T-helper 2 cell treated with Interferon-gamma antibody and Interleukin-4, amounts not matched to agents 5 μg/mL and 100 μg/mL, for 36 hours (primary cell): ENCODE measurements at regions not wholly inside any gene's neighbourhood (a gene's known extent, or its start where the extent isn't known, plus 50 kb on each side); places are given as distances from the start of the nearest gene placed in this dataset.

Experiments
- DNase-seq: peaks from one replicate; pipeline ENCODE4 v3.0.0; 2021; ENCODE audit warnings: low spot score
- H3K27ac Mint-ChIP-seq: one replicate; pipeline ENCODE4 v1.8.0; 2021; ENCODE audit warnings: mild to moderate bottlenecking, mixed read lengths
- H3K27me3 Mint-ChIP-seq: one replicate; pipeline ENCODE4 v1.8.0; 2021; ENCODE audit warnings: low read depth, mixed read lengths
- H3K36me3 Mint-ChIP-seq: one replicate; pipeline ENCODE4 v1.8.0; 2021; ENCODE audit warnings: low read depth, mixed read lengths
- H3K4me1 Mint-ChIP-seq: one replicate; pipeline ENCODE4 v1.8.0; 2021; ENCODE audit warnings: low read depth, mixed read lengths
- H3K4me3 Mint-ChIP-seq: one replicate; pipeline ENCODE4 v1.8.0; 2022; ENCODE audit warnings: mild to moderate bottlenecking, moderate library complexity, mixed read lengths
- H3K9me3 Mint-ChIP-seq: one replicate; pipeline ENCODE4 v1.8.0; 2021; ENCODE audit warnings: mixed read lengths

- Mint-ChIP-seq H3K4me3 (no peak overlapping the region), H3K4me1 (no peaks in the 10 kb centered on the region), H3K27ac (no peak overlapping the region), H3K27me3 (no peaks in the 10 kb centered on the region), H3K9me3 (no peaks in the 10 kb centered on the region), H3K36me3 (no peaks in the 10 kb centered on the region)
- no peak for DNase-seq
Measured at GRCh38 chr2:191526536-191526935, 151.4 kb upstream of the NABP1 start.

- no peak for DNase-seq
- Mint-ChIP-seq H3K4me3 (no peak overlapping the region), H3K27ac (no peak overlapping the region), H3K4me1 (no peaks in the 10 kb centered on the region), H3K9me3 (no peaks in the 10 kb centered on the region), H3K36me3 (no peaks in the 10 kb centered on the region), H3K27me3 (no peaks in the 10 kb centered on the region)
Measured at GRCh38 chr2:191526953-191527556, 150.9 kb upstream of the NABP1 start.

GRCh38 chr2:191530618-191531017 is 147.3 kb upstream of the NABP1 start:
- H3K4me1 Mint-ChIP-seq: no peaks in the 10 kb centered on the region
- H3K27me3 Mint-ChIP-seq: peaks cover 2% of the 10 kb centered on the region
- no peak for DNase-seq
- H3K27ac Mint-ChIP-seq: no peak overlapping the region
- H3K36me3 Mint-ChIP-seq: no peaks in the 10 kb centered on the region
- no peak overlapping the region for H3K4me3 Mint-ChIP-seq
- no peaks in the 10 kb centered on the region for H3K9me3 Mint-ChIP-seq

- DNase-seq: no peak
- no peak overlapping the region for H3K27ac Mint-ChIP-seq
- H3K9me3 Mint-ChIP-seq: no peaks in the 10 kb centered on the region
- H3K27me3 Mint-ChIP-seq: peaks cover 2% of the 10 kb centered on the region
- H3K4me1 Mint-ChIP-seq: peaks cover 2% of the 10 kb centered on the region
- H3K36me3 Mint-ChIP-seq: no peaks in the 10 kb centered on the region
- no peak overlapping the region for H3K4me3 Mint-ChIP-seq
Measured at GRCh38 chr2:191533693-191534180, 144.2 kb upstream of the NABP1 start.

- Mint-ChIP-seq H3K27ac (no peak overlapping the region), H3K4me3 (no peak overlapping the region), H3K4me1 (peaks cover 2% of the 10 kb centered on the region), H3K27me3 (peaks cover 2% of the 10 kb centered on the region), H3K9me3 (no peaks in the 10 kb centered on the region), H3K36me3 (no peaks in the 10 kb centered on the region)
- DNase-seq: no peak
Measured at GRCh38 chr2:191537921-191538320, 140.0 kb upstream of the NABP1 start.

- Mint-ChIP-seq H3K27me3 (peaks cover 2% of the 10 kb centered on the region), H3K4me3 (no peak overlapping the region), H3K36me3 (no peaks in the 10 kb centered on the region), H3K27ac (no peak overlapping the region), H3K9me3 (no peaks in the 10 kb centered on the region), H3K4me1 (peaks cover 2% of the 10 kb centered on the region)
- no peak for DNase-seq
Measured at GRCh38 chr2:191538334-191538903, 139.5 kb upstream of the NABP1 start.

- Mint-ChIP-seq H3K4me1 (peaks cover 2% of the 10 kb centered on the region), H3K27me3 (peaks cover 2% of the 10 kb centered on the region), H3K36me3 (no peaks in the 10 kb centered on the region), H3K9me3 (no peaks in the 10 kb centered on the region), H3K4me3 (no peak overlapping the region), H3K27ac (no peak overlapping the region)
- no peak for DNase-seq
Measured at GRCh38 chr2:191539068-191539467, 138.9 kb upstream of the NABP1 start.

GRCh38 chr2:191540681-191541080 is 137.3 kb upstream of the NABP1 start:
- H3K27me3 Mint-ChIP-seq: no peaks in the 10 kb centered on the region
- H3K4me1 Mint-ChIP-seq: peaks cover 2% of the 10 kb centered on the region
- no peak overlapping the region for H3K4me3 Mint-ChIP-seq
- no peak for DNase-seq
- H3K36me3 Mint-ChIP-seq: no peaks in the 10 kb centered on the region
- H3K9me3 Mint-ChIP-seq: no peaks in the 10 kb centered on the region
- H3K27ac Mint-ChIP-seq: no peak overlapping the region

- no peak overlapping the region for H3K27ac Mint-ChIP-seq
- no peaks in the 10 kb centered on the region for H3K27me3 Mint-ChIP-seq
- H3K4me3 Mint-ChIP-seq: no peak overlapping the region
- no peaks in the 10 kb centered on the region for H3K36me3 Mint-ChIP-seq
- DNase-seq: no peak
- no peaks in the 10 kb centered on the region for H3K4me1 Mint-ChIP-seq
- H3K9me3 Mint-ChIP-seq: no peaks in the 10 kb centered on the region
Measured at GRCh38 chr2:191543708-191544107, 134.2 kb upstream of the NABP1 start.

- no peak overlapping the region for H3K27ac Mint-ChIP-seq
- H3K27me3 Mint-ChIP-seq: no peaks in the 10 kb centered on the region
- H3K36me3 Mint-ChIP-seq: no peaks in the 10 kb centered on the region
- no peaks in the 10 kb centered on the region for H3K9me3 Mint-ChIP-seq
- no peaks in the 10 kb centered on the region for H3K4me1 Mint-ChIP-seq
- H3K4me3 Mint-ChIP-seq: no peak overlapping the region
- DNase-seq: no peak
Measured at GRCh38 chr2:191544461-191545062, 133.4 kb upstream of the NABP1 start.

GRCh38 chr2:191545361-191545760 is 132.6 kb upstream of the NABP1 start:
- Mint-ChIP-seq H3K27me3 (no peaks in the 10 kb centered on the region), H3K4me3 (no peak overlapping the region), H3K4me1 (no peaks in the 10 kb centered on the region), H3K27ac (no peak overlapping the region), H3K36me3 (no peaks in the 10 kb centered on the region), H3K9me3 (no peaks in the 10 kb centered on the region)
- DNase-seq: no peak

- Mint-ChIP-seq H3K9me3 (no peaks in the 10 kb centered on the region), H3K4me1 (peaks cover 11% of the 10 kb centered on the region), H3K27me3 (peaks cover 11% of the 10 kb centered on the region), H3K27ac (no peak overlapping the region), H3K4me3 (no peak overlapping the region), H3K36me3 (no peaks in the 10 kb centered on the region)
- DNase-seq: no peak
Measured at GRCh38 chr2:191552066-191552465, 125.9 kb upstream of the NABP1 start.

GRCh38 chr2:191554240-191554639 is 123.7 kb upstream of the NABP1 start:
- Mint-ChIP-seq H3K9me3 (no peaks in the 10 kb centered on the region), H3K27ac (no peak overlapping the region), H3K27me3 (peaks cover 11% of the 10 kb centered on the region), H3K4me1 (peaks cover 17% of the 10 kb centered on the region), H3K4me3 (no peak overlapping the region), H3K36me3 (no peaks in the 10 kb centered on the region)
- DNase-seq: no peak

GRCh38 chr2:191555092-191555742 is 122.7 kb upstream of the NABP1 start:
- H3K9me3 Mint-ChIP-seq: no peaks in the 10 kb centered on the region
- H3K27me3 Mint-ChIP-seq: peaks cover 14% of the 10 kb centered on the region
- H3K4me1 Mint-ChIP-seq: peaks cover 17% of the 10 kb centered on the region
- peak; percentile 65 for DNase-seq
- H3K4me3 Mint-ChIP-seq: peak overlapping the region; percentile 56
- H3K27ac Mint-ChIP-seq: no peak overlapping the region
- no peaks in the 10 kb centered on the region for H3K36me3 Mint-ChIP-seq
